ENCODE measurements at regions not wholly inside any gene's neighbourhood (a gene's known extent, or its start where the extent isn't known, plus 50 kb on each side); places are given as distances from the start of the nearest gene placed in this dataset.

- no peaks in the 10 kb centered on the region for H3K9me3 ChIP-seq
- TF ChIP-seq POLR2AphosphoS5 (IDR thresholded peaks at IDR 0.05; ENCODE audit: insufficient read depth in 1 of 2, low read depth in 1 of 2) (no peak), CTCF (IDR thresholded peaks at IDR 0.05) (no peak), POLR2A (IDR thresholded peaks at IDR 0.05) (no peak)
- intact Hi-C loops (cut with DNase I) = no loop called here
- H3K36me3 ChIP-seq = no peaks in the 10 kb centered on the region
- no peaks in the 10 kb centered on the region for H3K4me1 ChIP-seq
- H3K4me3 ChIP-seq = no peak overlapping the region
- no peak overlapping the region for H3K27ac ChIP-seq
- DNase-seq (ENCODE audit: extremely low spot score in 2 of 2) = no peak
- no peaks in the 10 kb centered on the region for H3K27me3 ChIP-seq
Observed at GRCh38 chr10:128525936-128526335, 399.7 kb upstream of the MKI67 start.

GRCh38 chr10:128526791-128527375 is 400.7 kb upstream of the MKI67 start:
- no peaks in the 10 kb centered on the region for H3K4me1 ChIP-seq
- H3K36me3 ChIP-seq = no peaks in the 10 kb centered on the region
- DNase-seq (ENCODE audit: extremely low spot score in 2 of 2) = no peak
- no peak overlapping the region for H3K4me3 ChIP-seq
- no peak overlapping the region for H3K27ac ChIP-seq
- H3K9me3 ChIP-seq = no peaks in the 10 kb centered on the region
- no peaks in the 10 kb centered on the region for H3K27me3 ChIP-seq
- TF ChIP-seq CTCF (IDR thresholded peaks at IDR 0.05) (no peak), POLR2AphosphoS5 (IDR thresholded peaks at IDR 0.05; ENCODE audit: insufficient read depth in 1 of 2, low read depth in 1 of 2) (no peak), POLR2A (IDR thresholded peaks at IDR 0.05) (no peak)
- intact Hi-C loops (cut with DNase I) = no loop called here

- DNase-seq (ENCODE audit: extremely low spot score in 2 of 2) = no peak
- Histone ChIP-seq H3K27me3 (no peaks in the 10 kb centered on the region), H3K9me3 (no peaks in the 10 kb centered on the region), H3K27ac (no peak overlapping the region), H3K36me3 (no peaks in the 10 kb centered on the region), H3K4me1 (no peaks in the 10 kb centered on the region), H3K4me3 (no peak overlapping the region)
- no peak for TF ChIP-seq POLR2A (IDR thresholded peaks at IDR 0.05)
- intact Hi-C loops (cut with DNase I) = no loop called here
Observed at GRCh38 chr10:128527711-128528110, 401.5 kb upstream of the MKI67 start.

GRCh38 chr10:128528167-128528566 is 401.9 kb upstream of the MKI67 start:
- H3K27me3 ChIP-seq = no peaks in the 10 kb centered on the region

GRCh38 chr10:128528781-128529180 is 402.6 kb upstream of the MKI67 start:
- H3K9me3 ChIP-seq = no peaks in the 10 kb centered on the region
- intact Hi-C loops (cut with DNase I) = no loop called here
- no peak for DNase-seq (ENCODE audit: extremely low spot score in 2 of 2)

More at GRCh38 chr10:128528167-128528566, 401.9 kb upstream of the MKI67 start:
- no peak for DNase-seq (ENCODE audit: extremely low spot score in 2 of 2)
- Histone ChIP-seq H3K27ac (no peak overlapping the region), H3K4me3 (no peak overlapping the region), H3K4me1 (no peaks in the 10 kb centered on the region), H3K36me3 (no peaks in the 10 kb centered on the region), H3K9me3 (no peaks in the 10 kb centered on the region)
- intact Hi-C loops (cut with DNase I) = no loop called here
- TF ChIP-seq POLR2A (IDR thresholded peaks at IDR 0.05) = no peak
- TF ChIP-seq CTCF (IDR thresholded peaks at IDR 0.05) = no peak
- no peak for TF ChIP-seq POLR2AphosphoS5 (IDR thresholded peaks at IDR 0.05; ENCODE audit: insufficient read depth in 1 of 2, low read depth in 1 of 2)

More at GRCh38 chr10:128528781-128529180, 402.6 kb upstream of the MKI67 start:
- Histone ChIP-seq H3K27ac (no peak overlapping the region), H3K27me3 (no peaks in the 10 kb centered on the region), H3K4me1 (no peaks in the 10 kb centered on the region), H3K4me3 (no peak overlapping the region), H3K36me3 (no peaks in the 10 kb centered on the region)
- TF ChIP-seq CTCF (IDR thresholded peaks at IDR 0.05) = no peak
- TF ChIP-seq POLR2A (IDR thresholded peaks at IDR 0.05) = no peak
- no peak for TF ChIP-seq POLR2AphosphoS5 (IDR thresholded peaks at IDR 0.05; ENCODE audit: insufficient read depth in 1 of 2, low read depth in 1 of 2)
